ENCODE measurements at regions not wholly inside any gene's neighbourhood (a gene's known extent, or its start where the extent isn't known, plus 50 kb on each side); places are given as distances from the start of the nearest gene placed in this dataset.

DNA sequence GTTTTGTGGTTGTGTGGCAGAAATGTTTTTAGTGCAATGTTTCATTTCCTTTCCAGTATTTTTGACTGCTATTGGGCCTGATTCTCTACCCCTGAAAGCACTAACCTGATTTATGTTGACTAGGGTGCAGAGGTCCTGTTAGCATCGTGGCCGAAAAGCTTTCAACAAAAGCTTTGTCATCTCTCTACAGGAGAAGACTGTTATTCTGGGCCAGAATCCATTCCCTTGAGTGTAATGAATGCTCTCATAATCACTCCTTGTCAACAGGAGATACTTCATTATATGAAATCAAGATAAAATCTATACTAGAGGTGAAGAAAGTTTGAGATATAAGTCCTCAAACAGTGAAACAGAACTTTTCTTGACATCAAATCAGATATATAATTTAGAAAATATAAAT is 195.5 kb downstream of the ZNF330 start:
- no peaks in the 10 kb centered on the region for H3K36me3 ChIP-seq (ENCODE audit: insufficient read depth, low read length)
- no peak overlapping the region for H3K9ac ChIP-seq (ENCODE audit: insufficient read length)
- TF ChIP-seq POLR2AphosphoS5 (IDR thresholded peaks at IDR 0.05; ENCODE audit: borderline replicate concordance, low read depth, low read length): no peak
- TF ChIP-seq FOXP2 (optimal IDR thresholded peaks at IDR 0.05; ENCODE audit: control extremely low read depth, extremely low read length, insufficient read depth): no peak
- TF ChIP-seq EZH2 (IDR thresholded peaks at IDR 0.05): no peak
- no peak overlapping the region for H3K4me3 ChIP-seq
- H3K9me3 ChIP-seq (ENCODE audit: low read depth, low read length): no peaks in the 10 kb centered on the region
- no peak for DNase-seq (ENCODE audit: low read depth, low spot score)
- H3K27ac ChIP-seq: no peak overlapping the region

DNA sequence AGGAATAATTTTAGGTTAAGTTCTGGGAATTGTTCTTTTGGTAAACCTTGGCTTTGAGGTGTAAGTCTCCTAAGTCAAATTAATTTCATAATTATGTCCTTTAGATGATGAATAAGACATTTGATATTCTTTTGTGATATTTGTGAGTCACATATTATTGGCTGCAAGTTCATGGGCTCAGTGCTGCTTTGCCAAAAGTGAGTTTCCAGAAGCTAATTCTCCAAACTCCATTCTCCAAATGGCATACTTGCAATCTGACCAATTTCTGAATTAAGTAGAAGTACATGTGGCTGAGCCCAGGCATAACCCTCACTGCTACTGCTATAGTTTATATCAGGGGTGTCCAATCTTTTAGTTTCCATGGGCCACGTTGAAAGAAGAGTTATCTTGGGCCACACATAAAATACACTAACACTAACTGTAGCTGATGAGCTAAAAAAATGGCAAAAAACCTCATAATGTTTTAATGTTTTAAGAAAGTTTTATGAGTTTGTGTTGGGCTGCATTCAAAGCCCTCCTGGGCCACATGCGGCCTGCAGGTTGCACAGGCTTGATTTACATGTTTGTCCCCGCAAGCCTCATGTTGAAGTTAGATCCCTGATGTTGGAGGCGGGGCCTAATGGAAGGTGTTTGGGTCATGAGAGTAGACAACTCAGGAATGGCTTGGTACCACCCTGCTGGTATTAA is 196.1 kb downstream of the ZNF330 start:
- no peak for TF ChIP-seq POLR2AphosphoS5 (IDR thresholded peaks at IDR 0.05; ENCODE audit: borderline replicate concordance, low read depth, low read length)
- TF ChIP-seq EZH2 (IDR thresholded peaks at IDR 0.05): no peak
- TF ChIP-seq FOXP2 (optimal IDR thresholded peaks at IDR 0.05; ENCODE audit: control extremely low read depth, extremely low read length, insufficient read depth): no peak
- H3K9me3 ChIP-seq (ENCODE audit: low read depth, low read length): no peaks in the 10 kb centered on the region
- DNase-seq (ENCODE audit: low read depth, low spot score): no peak
- no peak overlapping the region for H3K9ac ChIP-seq (ENCODE audit: insufficient read length)
- H3K36me3 ChIP-seq (ENCODE audit: insufficient read depth, low read length): no peaks in the 10 kb centered on the region
- no peak overlapping the region for H3K27ac ChIP-seq
- no peak overlapping the region for H3K4me3 ChIP-seq

DNA sequence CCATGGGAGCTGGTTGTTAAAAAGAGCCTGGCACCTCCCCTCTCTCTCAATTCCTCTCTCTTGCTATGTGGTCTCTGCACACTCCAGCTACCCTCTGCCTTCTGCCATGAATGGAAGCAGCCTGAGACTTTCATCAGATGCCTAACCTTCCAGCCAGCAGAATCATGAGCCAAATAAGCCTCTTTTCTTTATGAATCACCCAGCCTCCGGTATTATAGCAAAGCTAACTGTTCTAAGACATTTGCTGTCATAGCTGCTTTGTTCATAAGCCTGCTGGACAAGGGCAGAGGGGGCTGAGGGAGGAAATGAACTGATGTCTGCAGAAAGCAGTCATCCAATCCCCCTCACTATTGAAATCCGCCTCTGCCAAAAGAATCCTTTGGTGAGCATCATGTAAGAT is 196.7 kb downstream of the ZNF330 start:
- no peaks in the 10 kb centered on the region for H3K9me3 ChIP-seq (ENCODE audit: low read depth, low read length)
- no peak overlapping the region for H3K4me3 ChIP-seq
- H3K9ac ChIP-seq (ENCODE audit: insufficient read length): no peak overlapping the region
- no peak overlapping the region for H3K27ac ChIP-seq
- no peak for TF ChIP-seq EZH2 (IDR thresholded peaks at IDR 0.05)
- H3K36me3 ChIP-seq (ENCODE audit: insufficient read depth, low read length): no peaks in the 10 kb centered on the region
- DNase-seq (ENCODE audit: low read depth, low spot score): no peak

DNA sequence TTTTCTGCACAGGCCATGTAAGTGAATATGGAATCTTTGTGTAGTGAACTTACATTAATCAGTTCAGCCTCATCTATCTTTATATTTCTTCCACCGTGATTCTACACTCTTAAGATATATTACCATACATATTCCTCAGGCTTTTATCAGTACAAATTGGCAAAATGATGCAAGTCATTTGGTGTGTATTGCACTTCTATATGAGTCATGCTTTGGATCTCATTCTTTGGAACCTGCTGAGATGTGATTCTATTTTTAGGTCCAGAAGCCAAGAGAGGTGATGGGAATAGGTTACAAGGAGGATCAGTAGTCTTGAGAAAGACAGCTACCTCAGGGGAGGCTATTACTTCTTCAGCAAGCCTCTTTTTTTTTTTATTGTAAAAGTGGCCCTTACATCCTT is 204.4 kb downstream of the ZNF330 start:
- no peak for TF ChIP-seq FOXP2 (optimal IDR thresholded peaks at IDR 0.05; ENCODE audit: control extremely low read depth, extremely low read length, insufficient read depth)
- no peak for TF ChIP-seq POLR2AphosphoS5 (IDR thresholded peaks at IDR 0.05; ENCODE audit: borderline replicate concordance, low read depth, low read length)
- no peak for TF ChIP-seq EZH2 (IDR thresholded peaks at IDR 0.05)
- Histone ChIP-seq H3K9me3 (ENCODE audit: low read depth, low read length) (no peaks in the 10 kb centered on the region), H3K27ac (no peak overlapping the region), H3K4me3 (no peak overlapping the region), H3K9ac (ENCODE audit: insufficient read length) (no peak overlapping the region), H3K36me3 (ENCODE audit: insufficient read depth, low read length) (no peaks in the 10 kb centered on the region)
- DNase-seq (ENCODE audit: low read depth, low spot score): no peak

DNA sequence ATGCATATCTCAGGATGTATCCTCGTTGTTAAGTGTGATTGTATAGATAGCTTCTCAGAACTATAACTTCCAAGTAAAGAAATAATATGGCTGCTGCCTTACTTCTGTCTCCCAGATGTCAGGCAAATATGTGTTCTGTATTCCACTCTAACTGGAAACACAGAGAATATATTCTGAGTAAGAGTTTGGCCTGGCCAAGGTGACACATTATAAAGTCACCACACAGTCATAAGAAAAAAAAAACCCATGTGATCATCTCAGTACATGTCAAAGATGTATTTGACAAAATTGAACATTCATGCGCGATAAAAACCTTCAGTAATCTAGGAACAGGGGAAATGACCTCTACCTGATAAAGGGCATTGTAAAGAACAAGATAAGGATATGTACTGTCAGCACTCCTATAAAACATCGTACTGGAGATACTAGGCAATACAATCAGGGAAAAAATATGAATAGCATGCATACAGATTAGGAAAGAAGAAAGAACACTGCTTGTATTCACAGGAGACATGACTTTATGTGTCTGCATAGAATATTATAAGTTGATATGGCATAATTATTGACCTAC is 207.1 kb downstream of the ZNF330 start:
- H3K27ac ChIP-seq: no peak overlapping the region
- H3K36me3 ChIP-seq (ENCODE audit: insufficient read depth, low read length): no peaks in the 10 kb centered on the region
- no peak for DNase-seq (ENCODE audit: low read depth, low spot score)
- no peak overlapping the region for H3K4me3 ChIP-seq
- H3K9ac ChIP-seq (ENCODE audit: insufficient read length): no peak overlapping the region
- TF ChIP-seq POLR2AphosphoS5 (IDR thresholded peaks at IDR 0.05; ENCODE audit: borderline replicate concordance, low read depth, low read length): no peak
- TF ChIP-seq EZH2 (IDR thresholded peaks at IDR 0.05): no peak
- no peak for TF ChIP-seq FOXP2 (optimal IDR thresholded peaks at IDR 0.05; ENCODE audit: control extremely low read depth, extremely low read length, insufficient read depth)
- no peaks in the 10 kb centered on the region for H3K9me3 ChIP-seq (ENCODE audit: low read depth, low read length)

DNA sequence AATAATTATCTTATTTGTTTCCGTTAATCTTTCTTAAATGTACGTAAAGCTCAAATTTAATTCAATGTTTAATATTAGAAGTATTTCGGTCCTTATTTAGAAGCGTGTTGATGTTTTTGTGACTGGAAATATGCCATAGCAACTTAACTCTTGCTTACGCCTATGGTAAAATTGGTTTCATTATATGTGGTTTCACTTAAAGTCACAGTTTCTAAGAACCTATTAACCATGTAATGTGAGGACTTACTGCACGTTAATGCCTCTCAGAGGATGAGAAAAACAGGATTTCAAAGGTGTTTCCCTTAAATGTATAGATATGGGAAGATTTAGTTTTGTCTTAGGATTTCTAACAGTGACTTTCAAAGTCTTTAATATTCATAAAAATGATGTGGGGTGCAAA is 206.4 kb upstream of the IL15 start:
- DNase-seq (ENCODE audit: low read depth, low spot score): no peak
- TF ChIP-seq FOXP2 (optimal IDR thresholded peaks at IDR 0.05; ENCODE audit: control extremely low read depth, extremely low read length, insufficient read depth) (no peak), POLR2AphosphoS5 (IDR thresholded peaks at IDR 0.05; ENCODE audit: borderline replicate concordance, low read depth, low read length) (no peak)
- Histone ChIP-seq H3K27ac (no peak overlapping the region), H3K9ac (ENCODE audit: insufficient read length) (no peak overlapping the region), H3K4me3 (no peak overlapping the region), H3K36me3 (ENCODE audit: insufficient read depth, low read length) (no peaks in the 10 kb centered on the region), H3K9me3 (ENCODE audit: low read depth, low read length) (no peaks in the 10 kb centered on the region)

DNA sequence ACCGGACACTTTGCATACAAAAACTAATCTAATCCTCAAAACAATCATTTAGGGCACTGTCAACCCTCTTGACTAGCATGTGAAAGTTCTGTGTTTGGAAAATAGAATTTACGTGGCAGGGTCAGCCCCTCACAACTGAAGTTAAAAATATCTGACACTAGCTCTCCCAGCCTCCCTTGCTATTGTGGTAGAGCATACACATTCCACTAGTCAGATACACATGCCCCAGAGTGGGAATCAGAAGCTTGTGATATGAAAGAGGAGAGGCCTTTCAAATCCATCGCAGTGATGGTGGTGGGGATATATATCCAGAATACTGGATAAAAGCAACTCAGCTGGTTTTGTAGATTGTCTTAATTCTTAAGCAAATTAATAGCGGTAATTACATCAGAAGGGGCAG is 205.7 kb upstream of the IL15 start:
- no peaks in the 10 kb centered on the region for H3K36me3 ChIP-seq (ENCODE audit: insufficient read depth, low read length)
- no peak overlapping the region for H3K9ac ChIP-seq (ENCODE audit: insufficient read length)
- no peak for TF ChIP-seq FOXP2 (optimal IDR thresholded peaks at IDR 0.05; ENCODE audit: control extremely low read depth, extremely low read length, insufficient read depth)
- no peaks in the 10 kb centered on the region for H3K9me3 ChIP-seq (ENCODE audit: low read depth, low read length)
- DNase-seq (ENCODE audit: low read depth, low spot score): no peak
- H3K27ac ChIP-seq: no peak overlapping the region
- H3K4me3 ChIP-seq: no peak overlapping the region

DNA sequence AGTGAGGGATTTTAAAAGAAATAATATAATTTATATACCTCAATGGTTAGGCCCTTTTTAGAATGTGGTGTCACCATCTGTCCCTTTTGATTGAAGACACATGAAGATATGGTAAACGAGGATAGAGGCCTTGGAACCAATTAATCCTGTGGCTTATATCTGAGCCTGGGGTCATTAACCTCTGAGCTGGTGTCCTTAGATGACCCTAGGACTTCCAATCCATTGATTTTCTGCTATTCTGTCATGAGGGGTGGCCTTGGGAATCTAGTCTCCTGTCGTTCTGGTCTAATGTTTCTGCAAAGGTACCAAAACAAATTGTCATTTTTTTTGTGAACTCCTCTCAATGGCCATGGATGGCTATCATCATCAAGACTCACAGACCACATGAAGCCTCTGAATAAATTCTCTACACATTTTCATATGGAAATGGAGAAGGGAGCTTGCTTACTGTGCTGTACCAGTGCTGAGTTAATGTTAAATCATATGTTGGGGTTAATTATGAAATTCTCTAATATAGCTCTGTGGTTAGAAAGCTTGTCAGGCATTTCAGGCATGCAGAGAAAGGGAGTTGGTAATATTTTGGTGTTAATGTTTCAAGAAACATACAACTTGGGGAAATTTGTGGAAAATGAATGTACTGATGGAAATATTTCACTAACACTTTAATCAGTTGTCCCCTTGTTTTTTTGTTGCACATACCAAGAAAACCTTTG is 204.2 kb upstream of the IL15 start:
- H3K9me3 ChIP-seq (ENCODE audit: low read depth, low read length): no peaks in the 10 kb centered on the region
- no peak overlapping the region for H3K4me3 ChIP-seq
- TF ChIP-seq POLR2AphosphoS5 (IDR thresholded peaks at IDR 0.05; ENCODE audit: borderline replicate concordance, low read depth, low read length): no peak
- TF ChIP-seq EZH2 (IDR thresholded peaks at IDR 0.05): no peak
- no peak for TF ChIP-seq FOXP2 (optimal IDR thresholded peaks at IDR 0.05; ENCODE audit: control extremely low read depth, extremely low read length, insufficient read depth)
- no peaks in the 10 kb centered on the region for H3K36me3 ChIP-seq (ENCODE audit: insufficient read depth, low read length)
- no peak overlapping the region for H3K9ac ChIP-seq (ENCODE audit: insufficient read length)
- no peak for DNase-seq (ENCODE audit: low read depth, low spot score)
- no peak overlapping the region for H3K27ac ChIP-seq

Measured in SK-N-MC (cell line).